Body of pancreas (tissue), 4 donors: ENCODE measurements at regions not wholly inside any gene's neighbourhood (a gene's known extent, or its start where the extent isn't known, plus 50 kb on each side); places are given as distances from the start of the nearest gene placed in this dataset.

Source experiments
- CTCF ChIP-seq, 7 experiments: fragments of 450-650 bp in 4 of 7; fragments of 200-600 bp in 3 of 7; sonication (generic) in 3 of 7; IDR thresholded peaks; one replicate each; pipeline ENCODE4 v1.5.1; 2016 to 2019; ENCODE audit warnings: antibody characterized with exemption in 7 of 7
- POLR2A ChIP-seq, 3 donors: fragments of 450-650 bp; IDR thresholded peaks; one replicate each; pipeline ENCODE4 v1.6.1; 2016; ENCODE audit warnings: antibody characterized with exemption in 3 of 3, mild to moderate bottlenecking in 2 of 3

GRCh38 chr9:116094846-116095245 is 58.7 kb upstream of the PAPPA start:
- TF ChIP-seq CTCF (IDR thresholded peaks at IDR 0.05) = no peak
- no peak for TF ChIP-seq POLR2A (IDR thresholded peaks at IDR 0.05)
